ENCODE measurements at regions not wholly inside any gene's neighbourhood (a gene's known extent, or its start where the extent isn't known, plus 50 kb on each side); places are given as distances from the start of the nearest gene placed in this dataset.

- no peaks in the 10 kb centered on the region for H3K79me2 ChIP-seq (ENCODE audit: low read depth)
- H3K9me3 Mint-ChIP-seq: peaks cover 4% of the 10 kb centered on the region
- H3K4me1 Mint-ChIP-seq: no peaks in the 10 kb centered on the region
- H3K9me3 ChIP-seq (ENCODE audit: low read depth): no peaks in the 10 kb centered on the region
- H3K27me3 Mint-ChIP-seq (ENCODE audit: insufficient read depth, low read depth): peaks cover 3% of the 10 kb centered on the region
- no peaks in the 10 kb centered on the region for H3F3A ChIP-seq (ENCODE audit: low read depth)
- H4K20me1 ChIP-seq (ENCODE audit: low read depth): no peaks in the 10 kb centered on the region
- H3K4me3 ChIP-seq: no peak overlapping the region
- no peak overlapping the region for H3K27ac Mint-ChIP-seq
- no peak overlapping the region for H3K27ac ChIP-seq
- no peak overlapping the region for H3K4me2 ChIP-seq
- TF ChIP-seq EZH2phosphoT487 (IDR thresholded peaks at IDR 0.05): no peak
- TF ChIP-seq CTCF (IDR thresholded peaks at IDR 0.05): no peak
- no peak for TF ChIP-seq EZH2 (IDR thresholded peaks at IDR 0.05)
- H3K4me1 ChIP-seq: no peaks in the 10 kb centered on the region
- H3K27me3 ChIP-seq: no peaks in the 10 kb centered on the region
- no peak overlapping the region for H3K4me3 Mint-ChIP-seq
- no peak overlapping the region for H2AFZ ChIP-seq (replicated peaks)
- no peak for DNase-seq (ENCODE audit: low spot score)
- H3K9ac ChIP-seq: no peak overlapping the region
- H3K36me3 Mint-ChIP-seq: no peaks in the 10 kb centered on the region
- no peaks in the 10 kb centered on the region for H3K36me3 ChIP-seq
Observed at GRCh38 chr16:26269673-26270072, 577.9 kb downstream of the HS3ST4 start.

- H3K4me2 ChIP-seq: no peak overlapping the region
- Mint-ChIP-seq H3K4me3 (no peak overlapping the region), H3K9me3 (peaks cover 13% of the 10 kb centered on the region), H3K4me1 (peaks cover 16% of the 10 kb centered on the region), H3K36me3 (peaks cover 5% of the 10 kb centered on the region), H3K27me3 (ENCODE audit: insufficient read depth, low read depth) (peaks cover 2% of the 10 kb centered on the region), H3K27ac (no peak overlapping the region)
- H3K27me3 ChIP-seq: no peaks in the 10 kb centered on the region
- no peaks in the 10 kb centered on the region for H3K79me2 ChIP-seq (ENCODE audit: low read depth)
- no peak overlapping the region for H2AFZ ChIP-seq (replicated peaks)
- no peaks in the 10 kb centered on the region for H4K20me1 ChIP-seq (ENCODE audit: low read depth)
- H3K4me1 ChIP-seq: peaks cover 8% of the 10 kb centered on the region
- no peaks in the 10 kb centered on the region for H3K36me3 ChIP-seq
- no peak overlapping the region for H3K4me3 ChIP-seq
- DNase-seq (ENCODE audit: low spot score): no peak
- TF ChIP-seq EZH2 (IDR thresholded peaks at IDR 0.05) (no peak), EZH2phosphoT487 (IDR thresholded peaks at IDR 0.05) (no peak), CTCF (IDR thresholded peaks at IDR 0.05) (no peak)
- no peaks in the 10 kb centered on the region for H3K9me3 ChIP-seq (ENCODE audit: low read depth)
- H3K27ac ChIP-seq: no peak overlapping the region
- H3K9ac ChIP-seq: no peak overlapping the region
- H3F3A ChIP-seq (ENCODE audit: low read depth): no peaks in the 10 kb centered on the region
Observed at GRCh38 chr16:26273607-26274006, 581.8 kb downstream of the HS3ST4 start.

GRCh38 chr16:26275021-26275590, 583.3 kb downstream of the HS3ST4 start:
- Histone ChIP-seq H3K4me1 (peaks cover 8% of the 10 kb centered on the region), H3K27me3 (no peaks in the 10 kb centered on the region), H4K20me1 (ENCODE audit: low read depth) (no peaks in the 10 kb centered on the region), H3K9me3 (ENCODE audit: low read depth) (no peaks in the 10 kb centered on the region), H3K9ac (no peak overlapping the region), H3F3A (ENCODE audit: low read depth) (no peaks in the 10 kb centered on the region), H3K4me3 (no peak overlapping the region), H3K36me3 (no peaks in the 10 kb centered on the region), H3K4me2 (peak overlapping the region; percentile 1), H2AFZ (replicated peaks) (no peak overlapping the region), H3K27ac (no peak overlapping the region), H3K79me2 (ENCODE audit: low read depth) (no peaks in the 10 kb centered on the region)
- Mint-ChIP-seq H3K9me3 (peaks cover 17% of the 10 kb centered on the region), H3K4me3 (no peak overlapping the region), H3K27me3 (ENCODE audit: insufficient read depth, low read depth) (peaks cover 2% of the 10 kb centered on the region), H3K27ac (no peak overlapping the region), H3K4me1 (peaks cover 16% of the 10 kb centered on the region), H3K36me3 (peaks cover 5% of the 10 kb centered on the region)
- TF ChIP-seq EZH2 (IDR thresholded peaks at IDR 0.05) (no peak), EZH2phosphoT487 (IDR thresholded peaks at IDR 0.05) (no peak), CTCF (IDR thresholded peaks at IDR 0.05) (no peak)
- DNase-seq (ENCODE audit: low spot score): no peak
